Trophoblast cell (in vitro differentiated cells and primary cell): ENCODE measurements at regions not wholly inside any gene's neighbourhood (a gene's known extent, or its start where the extent isn't known, plus 50 kb on each side); places are given as distances from the start of the nearest gene placed in this dataset.

ENCODE experiments used
- DNase-seq, 2 donors: peaks; one replicate each; pipeline ENCODE4 v3.0.0-alpha.2; 2016
- H2AFZ ChIP-seq: 2 replicates; pipeline ENCODE4 v1.6.1; 2013; ENCODE audit warnings: low read length, moderate library complexity, mild to moderate bottlenecking; ENCODE audit not compliant: insufficient read depth, poor library complexity
- H2AK5ac ChIP-seq: 2 replicates; pipeline ENCODE4 v1.6.1; 2013; ENCODE audit warnings: mild to moderate bottlenecking, low read length
- H2BK120ac ChIP-seq: 2 replicates; pipeline ENCODE4 v1.6.1; 2013; ENCODE audit warnings: low read length, mild to moderate bottlenecking, moderate library complexity; ENCODE audit not compliant: insufficient read depth, poor library complexity
- H2BK12ac ChIP-seq: 2 replicates; pipeline ENCODE4 v1.6.1; 2013; ENCODE audit warnings: mild to moderate bottlenecking, low read length, moderate library complexity
- H2BK5ac ChIP-seq: 2 replicates; pipeline ENCODE4 v1.6.1; 2013; ENCODE audit warnings: low read length, low read depth, moderate library complexity, mild to moderate bottlenecking; ENCODE audit not compliant: poor library complexity
- H3K14ac ChIP-seq: 2 replicates; pipeline ENCODE4 v1.6.1; 2013; ENCODE audit warnings: mild to moderate bottlenecking, low read length
- H3K18ac ChIP-seq: 2 replicates; pipeline ENCODE4 v1.6.1; 2013; ENCODE audit warnings: mild to moderate bottlenecking, low read length
- H3K23ac ChIP-seq: 2 replicates; pipeline ENCODE4 v1.6.1; 2013; ENCODE audit warnings: low read length
- H3K27ac ChIP-seq: 2 replicates; pipeline ENCODE4 v1.5.1; 2013; ENCODE audit warnings: low read depth, mild to moderate bottlenecking, inconsistent platforms, low read length, moderate library complexity
- H3K27me3 ChIP-seq: 2 replicates; pipeline ENCODE4 v1.6.1; 2013; ENCODE audit warnings: inconsistent platforms, mild to moderate bottlenecking, low read length, moderate library complexity; ENCODE audit not compliant: insufficient read depth
- H3K36me3 ChIP-seq, 2 experiments: 1 replicate in 1 of 2; 2 replicates in 1 of 2; pipeline ENCODE4 v1.6.1; 2013; ENCODE audit warnings: low read length in 2 of 2, mild to moderate bottlenecking in 2 of 2, moderate library complexity in 1 of 2; ENCODE audit not compliant: insufficient read depth in 2 of 2, control insufficient read depth in 1 of 2
- H3K4ac ChIP-seq: 2 replicates; pipeline ENCODE4 v1.6.1; 2013; ENCODE audit warnings: low read depth, mild to moderate bottlenecking, low read length, moderate library complexity
- H3K4me1 ChIP-seq, 2 experiments: 1 replicate in 1 of 2; 2 replicates in 1 of 2; pipeline ENCODE4 v1.6.1; 2013; ENCODE audit warnings: low read length in 2 of 2, mild to moderate bottlenecking in 2 of 2, moderate library complexity in 1 of 2; ENCODE audit not compliant: insufficient read depth in 2 of 2, control insufficient read depth in 1 of 2
- H3K4me2 ChIP-seq: 2 replicates; pipeline ENCODE4 v1.6.1; 2013; ENCODE audit warnings: inconsistent platforms, mild to moderate bottlenecking, low read length, moderate library complexity
- H3K4me3 ChIP-seq: 2 replicates; pipeline ENCODE4 v1.5.1; 2013; ENCODE audit warnings: mild to moderate bottlenecking, low read depth, low read length, inconsistent platforms
- H3K79me1 ChIP-seq: one replicate; pipeline ENCODE4 v1.6.1; 2013; ENCODE audit warnings: low read length
- H3K79me2 ChIP-seq: 2 replicates; pipeline ENCODE4 v1.6.1; 2013; ENCODE audit warnings: low read length, mild to moderate bottlenecking; ENCODE audit not compliant: control insufficient read depth, insufficient read depth, poor library complexity
- H3K9ac ChIP-seq: 2 replicates; pipeline ENCODE4 v1.6.1; 2013; ENCODE audit warnings: mild to moderate bottlenecking, low read length
- H3K9me3 ChIP-seq: 2 replicates; pipeline ENCODE4 v1.6.1; 2013; ENCODE audit warnings: low read depth, mild to moderate bottlenecking, control low read depth, inconsistent platforms, low read length; ENCODE audit not compliant: insufficient read depth
- H4K12ac ChIP-seq: 2 replicates; pipeline ENCODE4 v1.6.1; 2013; ENCODE audit warnings: low read depth, mild to moderate bottlenecking, low read length, moderate library complexity
- H4K8ac ChIP-seq: 2 replicates; pipeline ENCODE4 v1.6.1; 2013; ENCODE audit warnings: low read depth, mild to moderate bottlenecking, low read length, moderate library complexity
- H4K91ac ChIP-seq: one replicate; pipeline ENCODE4 v1.6.1; 2013; ENCODE audit warnings: low read depth, mild to moderate bottlenecking, low read length, moderate library complexity
- WGBS: extraction: QIAGEN DNeasy Blood & Tissue Kit; methylation state at CpG from one replicate; pipeline ENCODE4 v1.1.7; 2013; ENCODE audit warnings: missing lambda C conversion rate; ENCODE audit not compliant: insufficient read length, insufficient coverage; ENCODE audit errors: extremely low coverage; 5-methylcytosine and 5-hydroxymethylcytosine counted together

DNA sequence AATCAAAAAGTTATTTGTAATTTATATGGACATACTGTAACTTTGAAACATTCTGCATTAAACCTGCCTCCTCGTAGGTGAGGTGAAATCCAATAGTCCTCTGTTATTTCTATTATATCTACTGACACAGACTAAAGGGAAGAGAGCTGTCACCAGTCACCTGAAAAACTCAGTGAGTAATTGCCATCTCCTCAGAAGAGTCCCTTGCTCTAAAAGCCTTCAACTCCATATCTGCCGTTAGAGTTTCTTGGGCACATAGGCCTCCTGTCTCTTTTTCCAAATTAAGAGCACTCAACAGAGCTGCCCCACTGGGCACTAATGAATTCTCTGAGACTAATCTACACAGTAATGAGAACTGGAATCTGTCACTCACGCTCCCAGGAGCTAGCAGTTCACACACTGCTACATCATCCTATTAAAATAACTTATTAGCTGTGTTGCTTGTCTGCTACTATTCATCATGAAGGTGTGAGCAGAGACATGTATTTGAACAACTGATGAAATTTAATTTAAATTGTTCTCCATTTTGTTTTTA is 67.3 kb upstream of the VCAN start:
- H4K8ac ChIP-seq: no peak overlapping the region
- H4K12ac ChIP-seq: no peak overlapping the region
- H3K4me1 ChIP-seq: no peaks in the 10 kb centered on the region
- no peak overlapping the region for H2AK5ac ChIP-seq
- no peak overlapping the region for H2AFZ ChIP-seq
- no peak overlapping the region for H3K14ac ChIP-seq
- H3K4ac ChIP-seq: no peak overlapping the region
- H4K91ac ChIP-seq: no peak overlapping the region
- no peaks in the 10 kb centered on the region for H3K79me1 ChIP-seq
- DNase-seq: no peak
- H2BK5ac ChIP-seq: no peak overlapping the region
- no peak overlapping the region for H2BK12ac ChIP-seq
- H3K9ac ChIP-seq: no peak overlapping the region
- no peak overlapping the region for H3K4me2 ChIP-seq
- no peak overlapping the region for H2BK120ac ChIP-seq
- no peaks in the 10 kb centered on the region for H3K36me3 ChIP-seq
- no peak overlapping the region for H3K18ac ChIP-seq
- H3K23ac ChIP-seq: no peak overlapping the region
- no peak overlapping the region for H3K27ac ChIP-seq
- H3K79me2 ChIP-seq: no peaks in the 10 kb centered on the region
- H3K27me3 ChIP-seq: no peaks in the 10 kb centered on the region
- H3K4me3 ChIP-seq: no peak overlapping the region
- WGBS: no CpG with 5 or more reads among the region's 3 CpGs
- no peaks in the 10 kb centered on the region for H3K9me3 ChIP-seq

DNA sequence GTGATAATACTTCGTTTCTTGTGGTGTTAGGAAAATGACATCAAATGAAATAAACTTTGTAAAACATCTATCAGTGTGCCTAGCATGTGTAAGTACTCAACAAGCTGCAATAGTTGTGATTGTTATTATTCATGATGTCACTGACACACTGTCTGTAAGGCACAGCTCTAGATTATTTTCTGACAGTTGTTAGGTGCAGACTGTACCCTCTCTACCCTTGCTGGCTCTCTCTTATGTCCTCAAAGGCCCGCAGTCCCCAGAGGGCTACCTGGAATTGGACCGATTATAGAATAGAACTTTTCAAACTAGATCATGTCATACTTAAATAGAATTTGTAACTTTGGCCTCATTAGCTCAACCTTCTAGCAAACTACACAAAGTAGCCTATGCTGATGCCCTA is 65.9 kb upstream of the VCAN start:
- Histone ChIP-seq H3K18ac (no peak overlapping the region), H3K79me2 (no peaks in the 10 kb centered on the region), H2BK5ac (no peak overlapping the region), H2AK5ac (no peak overlapping the region), H2AFZ (no peak overlapping the region), H3K36me3 (no peaks in the 10 kb centered on the region), H3K27me3 (no peaks in the 10 kb centered on the region), H2BK120ac (no peak overlapping the region), H4K91ac (no peak overlapping the region), H3K14ac (no peak overlapping the region), H3K4me2 (no peak overlapping the region), H3K4me3 (no peak overlapping the region), H3K4me1 (no peaks in the 10 kb centered on the region), H4K8ac (no peak overlapping the region), H2BK12ac (no peak overlapping the region), H3K4ac (no peak overlapping the region), H3K23ac (no peak overlapping the region), H4K12ac (no peak overlapping the region), H3K9ac (no peak overlapping the region), H3K27ac (no peak overlapping the region), H3K9me3 (no peaks in the 10 kb centered on the region), H3K79me1 (no peaks in the 10 kb centered on the region)
- no CpG with 5 or more reads among the region's 3 CpGs for WGBS
- no peak for DNase-seq

DNA sequence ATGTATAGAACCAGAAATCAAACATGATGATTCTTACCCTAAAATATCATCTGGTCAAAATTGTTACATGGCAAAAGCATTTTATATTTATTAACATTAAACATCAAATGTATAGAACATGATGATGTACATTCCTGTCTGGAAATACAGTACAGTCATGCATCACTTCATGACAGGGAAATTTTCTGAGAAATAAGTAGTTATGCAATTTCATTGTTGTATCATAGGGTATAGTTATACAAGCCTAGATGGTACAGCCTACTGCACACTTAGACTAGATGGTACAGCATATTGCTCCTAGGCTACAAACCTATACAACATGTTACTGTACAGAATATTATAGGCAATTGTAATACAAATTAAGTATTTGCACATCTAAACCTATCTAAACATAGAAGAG is 64.6 kb upstream of the VCAN start:
- no peaks in the 10 kb centered on the region for H3K79me1 ChIP-seq
- H2BK12ac ChIP-seq: no peak overlapping the region
- no peak overlapping the region for H3K23ac ChIP-seq
- no peak overlapping the region for H3K27ac ChIP-seq
- H2BK5ac ChIP-seq: no peak overlapping the region
- H2AK5ac ChIP-seq: no peak overlapping the region
- no peak overlapping the region for H4K91ac ChIP-seq
- H3K4me2 ChIP-seq: no peak overlapping the region
- no peak for DNase-seq
- H3K9me3 ChIP-seq: no peaks in the 10 kb centered on the region
- H3K36me3 ChIP-seq: no peaks in the 10 kb centered on the region
- no peak overlapping the region for H2AFZ ChIP-seq
- no peak overlapping the region for H3K9ac ChIP-seq
- no peaks in the 10 kb centered on the region for H3K79me2 ChIP-seq
- H3K4ac ChIP-seq: no peak overlapping the region
- no peak overlapping the region for H3K14ac ChIP-seq
- H4K12ac ChIP-seq: no peak overlapping the region
- H3K18ac ChIP-seq: no peak overlapping the region
- no peaks in the 10 kb centered on the region for H3K4me1 ChIP-seq
- H4K8ac ChIP-seq: no peak overlapping the region
- no peaks in the 10 kb centered on the region for H3K27me3 ChIP-seq
- no peak overlapping the region for H2BK120ac ChIP-seq
- no peak overlapping the region for H3K4me3 ChIP-seq

DNA sequence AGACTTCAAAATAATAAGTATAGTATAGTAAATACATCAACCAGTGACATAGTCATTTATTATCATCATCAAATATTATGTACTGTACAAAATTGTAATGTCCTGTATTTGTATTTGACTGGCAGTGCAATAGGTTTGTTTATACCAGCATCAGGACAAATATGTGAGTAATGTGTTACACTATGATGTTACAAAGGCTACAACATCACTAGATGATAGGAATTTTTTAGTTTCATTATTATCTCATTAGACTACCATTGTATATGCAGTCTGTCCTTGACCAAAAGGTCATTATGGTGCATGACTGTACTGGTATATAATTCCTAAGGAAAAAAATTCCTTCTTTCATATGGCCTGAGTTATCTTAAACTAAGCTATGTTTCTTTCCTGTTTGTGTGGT is 63.6 kb upstream of the VCAN start:
- no peak overlapping the region for H4K91ac ChIP-seq
- no peak overlapping the region for H4K12ac ChIP-seq
- no peak overlapping the region for H3K14ac ChIP-seq
- no peaks in the 10 kb centered on the region for H3K27me3 ChIP-seq
- H2BK5ac ChIP-seq: no peak overlapping the region
- no peaks in the 10 kb centered on the region for H3K36me3 ChIP-seq
- no peak overlapping the region for H2BK12ac ChIP-seq
- no peak overlapping the region for H2AFZ ChIP-seq
- H3K23ac ChIP-seq: no peak overlapping the region
- DNase-seq: peak; percentile 10 to 77
- no peaks in the 10 kb centered on the region for H3K4me1 ChIP-seq
- no peak overlapping the region for H3K27ac ChIP-seq
- H3K18ac ChIP-seq: no peak overlapping the region
- no peaks in the 10 kb centered on the region for H3K79me1 ChIP-seq
- H4K8ac ChIP-seq: no peak overlapping the region
- no peak overlapping the region for H2AK5ac ChIP-seq
- H3K4me3 ChIP-seq: no peak overlapping the region
- no peak overlapping the region for H3K9ac ChIP-seq
- H3K9me3 ChIP-seq: no peaks in the 10 kb centered on the region
- H3K79me2 ChIP-seq: no peaks in the 10 kb centered on the region
- no peak overlapping the region for H3K4me2 ChIP-seq
- H2BK120ac ChIP-seq: no peak overlapping the region
- no peak overlapping the region for H3K4ac ChIP-seq
